GM23248 (cell line): ENCODE measurements at regions not wholly inside any gene's neighbourhood (a gene's known extent, or its start where the extent isn't known, plus 50 kb on each side); places are given as distances from the start of the nearest gene placed in this dataset.

Experiments used
- DNase-seq: peaks from one replicate; pipeline ENCODE4 v3.0.0-alpha.2; 2015
- H2AFZ ChIP-seq: fragments of 200-600 bp; sonication (generic); 2 replicates; pipeline ENCODE4 v1.6.1; 2016; ENCODE audit warnings: antibody characterized with exemption
- H3F3A ChIP-seq: fragments of 200-600 bp; sonication (generic); 2 replicates; pipeline ENCODE4 v1.6.1; 2016; ENCODE audit warnings: mild to moderate bottlenecking, antibody characterized with exemption, mixed run types; ENCODE audit not compliant: insufficient read depth
- H3K27ac ChIP-seq: fragments of 200-600 bp; sonication (generic); 2 replicates; pipeline ENCODE4 v1.5.1; 2016; ENCODE audit warnings: mild to moderate bottlenecking
- H3K27me3 ChIP-seq: fragments of 200-600 bp; sonication (generic); replicated peaks from 2 replicates; pipeline ENCODE4 v1.6.1; 2016; ENCODE audit warnings: mild to moderate bottlenecking; ENCODE audit not compliant: insufficient read depth
- H3K36me3 ChIP-seq: fragments of 200-600 bp; sonication (generic); 2 replicates; pipeline ENCODE4 v1.6.1; 2016; ENCODE audit warnings: low read depth, mild to moderate bottlenecking
- H3K4me1 ChIP-seq: fragments of 200-600 bp; sonication (generic); 2 replicates; pipeline ENCODE4 v1.6.1; 2016; ENCODE audit warnings: mild to moderate bottlenecking; ENCODE audit not compliant: insufficient read depth
- H3K4me2 ChIP-seq: fragments of 200-600 bp; sonication (generic); one replicate; pipeline ENCODE4 v1.6.1; 2016; ENCODE audit warnings: mild to moderate bottlenecking; ENCODE audit not compliant: unreplicated experiment
- H3K4me3 ChIP-seq: fragments of 200-600 bp; sonication (generic); 2 replicates; pipeline ENCODE4 v1.5.1; 2016; ENCODE audit warnings: mild to moderate bottlenecking
- H3K79me2 ChIP-seq: fragments of 200-600 bp; sonication (generic); 2 replicates; pipeline ENCODE4 v1.6.1; 2016; ENCODE audit warnings: mild to moderate bottlenecking; ENCODE audit not compliant: insufficient read depth
- H3K9ac ChIP-seq: fragments of 200-600 bp; sonication (generic); 2 replicates; pipeline ENCODE4 v1.6.1; 2016; ENCODE audit warnings: mild to moderate bottlenecking
- H3K9me2 ChIP-seq: fragments of 200-600 bp; sonication (generic); 2 replicates; pipeline ENCODE4 v1.6.1; 2016; ENCODE audit warnings: mixed run types, mild to moderate bottlenecking, moderate library complexity; ENCODE audit not compliant: insufficient read depth
- H3K9me3 ChIP-seq: fragments of 200-600 bp; sonication (generic); one replicate; pipeline ENCODE4 v1.6.1; 2017; ENCODE audit warnings: low read depth
- H4K20me1 ChIP-seq: fragments of 200-600 bp; sonication (generic); 2 replicates; pipeline ENCODE4 v1.6.0; 2016; ENCODE audit not compliant: insufficient read depth
- EZH2 ChIP-seq: fragments of 200-600 bp; sonication (generic); IDR thresholded peaks from 2 replicates; pipeline ENCODE4 v1.6.1; 2018; ENCODE audit warnings: antibody characterized with exemption, mild to moderate bottlenecking; ENCODE audit not compliant: insufficient read depth, poor library complexity, severe bottlenecking
- EZH2phosphoT487 ChIP-seq: fragments of 200-600 bp; sonication (generic); IDR thresholded peaks from 2 replicates; pipeline ENCODE4 v1.6.1; 2018; ENCODE audit warnings: antibody characterized with exemption, moderate library complexity, mild to moderate bottlenecking, low read depth; ENCODE audit not compliant: insufficient read depth
- WGBS, 2 experiments: methylation state at CpG; one replicate each; pipeline ENCODE4 v1.1.6; 2015 to 2017; ENCODE audit warnings: low lambda C conversion rate in 2 of 2, low coverage in 1 of 2; ENCODE audit errors: missing lambda C conversion rate in 2 of 2; 5-methylcytosine and 5-hydroxymethylcytosine counted together
- in situ Hi-C: fragments of 300-500 bp; cut with MboI; formaldehyde crosslinking; loops from 2 replicates; pipeline ENCODE4 v1.15.0; 2020

DNA sequence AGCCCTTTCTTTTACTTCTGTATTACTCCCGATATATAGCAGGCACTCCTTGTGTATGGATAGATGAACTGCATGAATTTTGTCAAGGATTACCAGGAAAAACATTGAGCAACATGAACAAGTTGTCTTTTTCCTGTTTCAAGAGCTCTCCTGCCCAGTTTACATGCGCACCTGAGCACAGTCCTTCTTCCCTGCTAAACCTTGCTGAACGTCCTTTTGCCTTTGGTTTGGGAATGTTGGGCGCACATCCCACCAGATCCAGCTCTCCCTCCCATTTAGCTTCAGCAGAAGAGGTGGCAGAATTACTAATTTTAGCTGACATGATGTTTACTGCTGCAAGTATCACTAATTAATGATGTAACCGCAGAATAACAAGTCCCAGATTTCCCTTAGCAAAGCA lies 121.4 kb upstream of the TMCC3 start:
- no peak overlapping the region for H3K4me3 ChIP-seq
- no peak overlapping the region for H3K4me2 ChIP-seq
- no peaks in the 10 kb centered on the region for H3K79me2 ChIP-seq
- no peak for DNase-seq
- peaks cover 70% of the 10 kb centered on the region for H3K27me3 ChIP-seq
- no peak overlapping the region for H3K9ac ChIP-seq
- WGBS, 2 experiments: 68 to 74% methylated on average over 5 of the region's 5 CpGs
- H3K36me3 ChIP-seq: no peaks in the 10 kb centered on the region
- no peaks in the 10 kb centered on the region for H3K9me3 ChIP-seq
- no peaks in the 10 kb centered on the region for H3K4me1 ChIP-seq
- no peaks in the 10 kb centered on the region for H3F3A ChIP-seq
- in situ Hi-C loops: loop anchor here (25.0 kb wide), 1 partner anchor 634 kb away; the partner anchor contains the start of gene PLXNC1
- H3K9me2 ChIP-seq: no peaks in the 10 kb centered on the region
- H4K20me1 ChIP-seq: no peaks in the 10 kb centered on the region
- H3K27ac ChIP-seq: no peak overlapping the region
- H2AFZ ChIP-seq: no peak overlapping the region
- TF ChIP-seq EZH2 (no peak), EZH2phosphoT487 (no peak)

DNA sequence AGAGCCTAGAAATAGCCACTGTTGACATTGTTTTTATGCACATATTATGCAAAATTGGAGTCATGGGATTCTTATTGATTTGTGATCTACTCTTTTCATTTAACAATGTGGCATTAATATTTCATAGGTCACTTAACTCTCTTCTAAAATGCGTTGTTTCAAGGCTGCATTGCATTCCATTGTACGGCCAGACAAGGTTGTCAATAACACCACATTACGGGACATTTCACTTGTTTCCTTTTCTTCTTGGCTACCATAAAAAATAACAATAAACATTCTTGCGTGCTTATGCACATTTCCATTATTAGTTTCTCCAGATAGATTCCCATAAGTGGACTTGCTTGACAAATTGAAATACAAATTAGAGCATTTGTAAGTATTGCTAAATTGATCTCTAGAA lies 120.8 kb upstream of the TMCC3 start:
- no peaks in the 10 kb centered on the region for H4K20me1 ChIP-seq
- no peaks in the 10 kb centered on the region for H3K79me2 ChIP-seq
- no peak overlapping the region for H3K27ac ChIP-seq
- H2AFZ ChIP-seq: no peak overlapping the region
- no peaks in the 10 kb centered on the region for H3K4me1 ChIP-seq
- no peaks in the 10 kb centered on the region for H3K9me2 ChIP-seq
- DNase-seq: no peak
- no peak overlapping the region for H3K9ac ChIP-seq
- no peaks in the 10 kb centered on the region for H3F3A ChIP-seq
- no peaks in the 10 kb centered on the region for H3K9me3 ChIP-seq
- no peak overlapping the region for H3K4me3 ChIP-seq
- H3K4me2 ChIP-seq: no peak overlapping the region
- TF ChIP-seq EZH2phosphoT487 (no peak), EZH2 (no peak)
- WGBS, 2 experiments: 83 to 89% methylated on average over 4 of the region's 4 CpGs
- in situ Hi-C loops: loop anchor here (25.0 kb wide), 1 partner anchor 634 kb away; the partner anchor contains the start of gene PLXNC1
- H3K27me3 ChIP-seq: peaks cover 65% of the 10 kb centered on the region
- no peaks in the 10 kb centered on the region for H3K36me3 ChIP-seq

DNA sequence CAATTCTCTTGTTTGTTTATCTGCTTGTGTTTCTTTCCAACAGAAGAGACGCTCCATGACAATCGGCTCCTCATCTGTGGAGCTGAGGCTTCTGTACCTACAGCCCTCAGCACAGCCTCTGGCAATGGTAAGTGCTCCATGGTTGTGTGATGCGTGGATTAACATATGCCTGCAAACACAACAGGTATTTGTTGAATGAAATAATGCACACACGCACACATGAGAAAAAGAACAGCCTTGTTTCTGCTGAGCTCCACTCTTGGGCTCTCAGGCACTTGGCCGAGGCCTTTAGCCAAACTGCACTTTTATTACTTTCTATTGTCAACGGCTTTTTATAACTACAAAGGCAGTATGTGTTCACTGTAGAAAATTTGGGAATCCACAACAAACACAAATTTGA lies 120.4 kb upstream of the TMCC3 start:
- in situ Hi-C loops: loop anchor here (25.0 kb wide), 1 partner anchor 633 kb away; the partner anchor contains the start of gene PLXNC1
- no peaks in the 10 kb centered on the region for H3K36me3 ChIP-seq
- DNase-seq: no peak
- H3K9me3 ChIP-seq: no peaks in the 10 kb centered on the region
- H3K4me3 ChIP-seq: no peak overlapping the region
- H2AFZ ChIP-seq: no peak overlapping the region
- no peak overlapping the region for H3K27ac ChIP-seq
- no peaks in the 10 kb centered on the region for H4K20me1 ChIP-seq
- no peaks in the 10 kb centered on the region for H3K4me1 ChIP-seq
- H3K9me2 ChIP-seq: no peaks in the 10 kb centered on the region
- peaks cover 63% of the 10 kb centered on the region for H3K27me3 ChIP-seq
- no peak overlapping the region for H3K4me2 ChIP-seq
- WGBS, 2 experiments: 38 to 43% methylated on average over 6 of the region's 6 CpGs
- H3K79me2 ChIP-seq: no peaks in the 10 kb centered on the region
- H3F3A ChIP-seq: no peaks in the 10 kb centered on the region
- H3K9ac ChIP-seq: no peak overlapping the region
- no peak for TF ChIP-seq EZH2
- no peak for TF ChIP-seq EZH2phosphoT487

DNA sequence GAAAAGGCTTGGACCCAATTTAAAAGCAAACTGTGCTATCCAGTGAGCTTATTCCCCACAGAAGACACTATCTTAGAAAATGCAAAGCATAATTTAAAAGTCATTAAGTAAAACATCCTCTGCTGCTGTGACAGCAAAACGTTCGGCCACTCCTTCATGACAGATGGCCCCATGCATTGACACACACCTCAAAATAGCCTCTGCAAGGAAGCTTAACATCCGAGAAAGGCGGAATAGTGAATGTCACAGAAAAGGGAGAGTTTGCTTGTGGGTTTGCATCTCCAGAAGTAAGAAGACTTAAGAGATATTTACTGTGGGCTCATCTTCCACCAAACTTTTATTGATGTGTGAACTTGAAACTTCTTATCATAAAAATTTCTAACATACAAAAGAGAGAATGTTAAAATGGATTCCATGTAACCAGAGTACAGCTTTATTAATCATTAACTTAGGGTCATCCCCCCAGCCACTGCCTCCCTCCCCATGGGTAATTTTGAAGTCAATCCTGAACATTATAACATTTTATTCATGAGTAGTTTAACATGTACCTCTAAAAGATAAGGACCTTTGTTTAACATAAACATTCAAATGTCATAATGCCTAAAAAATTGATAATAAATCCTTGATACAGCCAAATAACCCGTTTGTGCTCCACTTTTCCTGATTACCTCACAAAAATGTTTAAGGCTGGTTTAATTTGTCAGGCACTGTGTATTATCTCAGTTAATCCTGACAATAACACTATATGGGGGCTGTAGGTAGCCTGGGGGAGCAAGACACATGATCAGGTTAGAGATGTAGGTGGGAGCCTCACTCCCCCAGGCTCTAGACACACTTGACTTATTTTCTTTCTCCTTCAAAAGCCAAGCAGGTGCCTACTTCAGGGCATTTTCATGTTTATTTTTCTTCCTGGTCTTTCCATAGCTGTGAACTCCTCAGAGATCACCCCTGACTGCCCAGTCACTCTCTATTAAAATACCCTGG lies 119.7 kb upstream of the TMCC3 start:
- TF ChIP-seq EZH2: no peak
- no peak for TF ChIP-seq EZH2phosphoT487
- H3K9me3 ChIP-seq: no peaks in the 10 kb centered on the region
- no peak for DNase-seq
- no peak overlapping the region for H3K4me3 ChIP-seq
- H3K79me2 ChIP-seq: no peaks in the 10 kb centered on the region
- H3K4me1 ChIP-seq: no peaks in the 10 kb centered on the region
- no peak overlapping the region for H3K9ac ChIP-seq
- H4K20me1 ChIP-seq: no peaks in the 10 kb centered on the region
- H3F3A ChIP-seq: no peaks in the 10 kb centered on the region
- peaks cover 57% of the 10 kb centered on the region for H3K27me3 ChIP-seq
- no peak overlapping the region for H2AFZ ChIP-seq
- 73 to 76% methylated on average over 5 of the region's 5 CpGs for WGBS, 2 experiments
- H3K36me3 ChIP-seq: no peaks in the 10 kb centered on the region
- no peak overlapping the region for H3K27ac ChIP-seq
- no peak overlapping the region for H3K4me2 ChIP-seq
- H3K9me2 ChIP-seq: no peaks in the 10 kb centered on the region
- in situ Hi-C loops: loop anchor here (25.0 kb wide), 1 partner anchor 633 kb away; the partner anchor contains the start of gene PLXNC1
